HEK293 (cell line): ENCODE measurements at regions not wholly inside any gene's neighbourhood (a gene's known extent, or its start where the extent isn't known, plus 50 kb on each side); places are given as distances from the start of the nearest gene placed in this dataset.

ENCODE experiments used
- CTCF ChIA-PET: fragments of 350-600 bp; formaldehyde crosslinking; extraction: SDS; loops from one replicate; lab custom pipeline; 2021; ENCODE audit warnings: antibody characterized with exemption; lab: Yijun Ruan, JAX
- POLR2A ChIA-PET: fragments of 300-600 bp; formaldehyde crosslinking; extraction: SDS; loops from one replicate; lab custom pipeline; 2020; ENCODE audit warnings: antibody characterized with exemption, inconsistent platforms; lab: Yijun Ruan, JAX
- H3K27ac ChIP-seq: fragments of 200-500 bp; sonication (Bioruptor generic); 2 replicates; pipeline ENCODE4 v1.5.1; 2014; ENCODE audit warnings: low read depth, low read length, control low read depth, inconsistent platforms; ENCODE audit errors: extremely low read depth
- H3K36me3 ChIP-seq, 2 experiments: fragments of 200-500 bp in 1 of 2; sonication (Bioruptor generic) in 1 of 2; 1 replicate in 1 of 2; 2 replicates in 1 of 2; pipeline ENCODE4 v1.5.1; 2014 to 2017; ENCODE audit warnings: inconsistent platforms in 2 of 2, low read length in 2 of 2; ENCODE audit not compliant: control insufficient read depth in 2 of 2, insufficient read depth in 1 of 2
- H3K4me1 ChIP-seq: fragments of 200-500 bp; sonication (Bioruptor generic); 2 replicates; pipeline ENCODE4 v1.5.1; 2014; ENCODE audit warnings: mild to moderate bottlenecking, low read length, inconsistent platforms; ENCODE audit not compliant: control insufficient read depth, insufficient read depth
- H3K4me3 ChIP-seq: 2 replicates; pipeline ENCODE4 v1.5.1; 2011; ENCODE audit warnings: low read depth, mild to moderate bottlenecking, control low read depth, low read length, moderate library complexity
- H3K9me3 ChIP-seq: fragments of 200-500 bp; sonication (Bioruptor generic); 2 replicates; pipeline ENCODE4 v1.5.1; 2014; ENCODE audit warnings: low read depth, low read length, inconsistent platforms; ENCODE audit not compliant: control insufficient read depth, insufficient read depth
- BCL11B ChIP-seq: fragments of 450-650 bp; formaldehyde crosslinking; IDR thresholded peaks from 2 replicates; pipeline ENCODE4 v1.5.1; 2016; ENCODE audit warnings: low read depth, missing biosample characterization, missing genetic modification characterization
- EGR2 ChIP-seq: fragments of 450-650 bp; formaldehyde crosslinking; IDR thresholded peaks from 2 replicates; pipeline ENCODE4 v1.5.1; 2016; ENCODE audit warnings: low read depth, missing biosample characterization, missing genetic modification characterization
- KLF10 ChIP-seq: fragments of 450-650 bp; IDR thresholded peaks from 2 replicates; pipeline ENCODE4 v1.5.1; 2018; ENCODE audit warnings: missing biosample characterization, mild to moderate bottlenecking, missing genetic modification characterization
- KLF7 ChIP-seq: fragments of 450-650 bp; formaldehyde crosslinking; IDR thresholded peaks from 2 replicates; pipeline ENCODE4 v1.5.1; 2016; ENCODE audit warnings: missing biosample characterization, missing genetic modification characterization, borderline replicate concordance
- OVOL3 ChIP-seq: fragments of 450-650 bp; formaldehyde crosslinking; IDR thresholded peaks from 2 replicates; pipeline ENCODE4 v1.5.1; 2016; ENCODE audit warnings: missing biosample characterization, missing genetic modification characterization
- ZFHX2 ChIP-seq: fragments of 450-650 bp; formaldehyde crosslinking; conservative IDR thresholded peaks from 2 replicates; pipeline ENCODE4 v1.5.1; 2016; ENCODE audit warnings: missing biosample characterization, missing genetic modification characterization
- ZNF112 ChIP-seq: fragments of 450-650 bp; formaldehyde crosslinking; IDR thresholded peaks from 2 replicates; pipeline ENCODE4 v1.5.0; 2017; ENCODE audit warnings: missing biosample characterization, missing genetic modification characterization
- ZNF132 ChIP-seq: fragments of 450-650 bp; formaldehyde crosslinking; IDR thresholded peaks from 2 replicates; pipeline ENCODE4 v1.5.1; 2017; ENCODE audit warnings: missing biosample characterization, missing genetic modification characterization, borderline replicate concordance
- ZNF140 ChIP-seq: fragments of 450-650 bp; formaldehyde crosslinking; IDR thresholded peaks from 2 replicates; pipeline ENCODE4 v1.5.1; 2016; ENCODE audit warnings: missing biosample characterization, missing genetic modification characterization
- ZNF221 ChIP-seq: fragments of 450-650 bp; formaldehyde crosslinking; IDR thresholded peaks from 2 replicates; pipeline ENCODE4 v1.5.1; 2017; ENCODE audit warnings: missing biosample characterization, missing genetic modification characterization, borderline replicate concordance
- ZNF510 ChIP-seq: fragments of 450-650 bp; formaldehyde crosslinking; IDR thresholded peaks from 2 replicates; pipeline ENCODE4 v1.5.1; 2018; ENCODE audit warnings: mild to moderate bottlenecking, missing genetic modification characterization, missing biosample characterization; ENCODE audit not compliant: insufficient replicate concordance
- ZNF707 ChIP-seq: fragments of 450-650 bp; formaldehyde crosslinking; IDR thresholded peaks from 2 replicates; pipeline ENCODE4 v1.5.1; 2016; ENCODE audit warnings: missing biosample characterization, missing genetic modification characterization
- ZNF776 ChIP-seq: fragments of 450-650 bp; formaldehyde crosslinking; IDR thresholded peaks from 2 replicates; pipeline ENCODE4 v1.5.0; 2017; ENCODE audit warnings: missing biosample characterization, missing genetic modification characterization, borderline replicate concordance
- ZNF791 ChIP-seq: fragments of 450-650 bp; formaldehyde crosslinking; IDR thresholded peaks from 2 replicates; pipeline ENCODE4 v1.5.1; 2016; ENCODE audit warnings: missing biosample characterization, missing genetic modification characterization
- ZNF837 ChIP-seq: fragments of 450-650 bp; formaldehyde crosslinking; IDR thresholded peaks from 2 replicates; pipeline ENCODE4 v1.5.1; 2016; ENCODE audit warnings: missing biosample characterization, missing genetic modification characterization
- TF ChIP-seq, protein P1 (sequence below): fragments of 450-650 bp; formaldehyde crosslinking; IDR thresholded peaks from 2 replicates; pipeline ENCODE4 v1.5.1; 2016; ENCODE audit warnings: missing biosample characterization, missing genetic modification characterization
- TF ChIP-seq, protein P2 (sequence below): fragments of 450-650 bp; formaldehyde crosslinking; IDR thresholded peaks from 2 replicates; pipeline ENCODE4 v1.5.1; 2016; ENCODE audit warnings: missing biosample characterization, missing genetic modification characterization
- TF ChIP-seq, protein P3 (sequence below): fragments of 450-650 bp; formaldehyde crosslinking; IDR thresholded peaks from 2 replicates; pipeline ENCODE4 v1.5.1; 2016; ENCODE audit warnings: missing biosample characterization, missing genetic modification characterization
- TF ChIP-seq, protein P4 (sequence below): fragments of 450-650 bp; formaldehyde crosslinking; IDR thresholded peaks from 2 replicates; pipeline ENCODE4 v1.5.1; 2016; ENCODE audit warnings: missing biosample characterization, missing genetic modification characterization
- TF ChIP-seq, protein P5 (sequence below): fragments of 450-650 bp; formaldehyde crosslinking; IDR thresholded peaks from 2 replicates; pipeline ENCODE4 v1.5.1; 2016; ENCODE audit warnings: missing biosample characterization, missing genetic modification characterization, borderline replicate concordance
- TF ChIP-seq, protein P6 (sequence below): fragments of 450-650 bp; formaldehyde crosslinking; IDR thresholded peaks from 2 replicates; pipeline ENCODE4 v1.5.1; 2016; ENCODE audit warnings: missing biosample characterization, missing genetic modification characterization
- TF ChIP-seq, protein P7 (sequence below): fragments of 450-650 bp; formaldehyde crosslinking; IDR thresholded peaks from 2 replicates; pipeline ENCODE4 v1.5.1; 2016; ENCODE audit warnings: missing biosample characterization, missing genetic modification characterization

DNA sequence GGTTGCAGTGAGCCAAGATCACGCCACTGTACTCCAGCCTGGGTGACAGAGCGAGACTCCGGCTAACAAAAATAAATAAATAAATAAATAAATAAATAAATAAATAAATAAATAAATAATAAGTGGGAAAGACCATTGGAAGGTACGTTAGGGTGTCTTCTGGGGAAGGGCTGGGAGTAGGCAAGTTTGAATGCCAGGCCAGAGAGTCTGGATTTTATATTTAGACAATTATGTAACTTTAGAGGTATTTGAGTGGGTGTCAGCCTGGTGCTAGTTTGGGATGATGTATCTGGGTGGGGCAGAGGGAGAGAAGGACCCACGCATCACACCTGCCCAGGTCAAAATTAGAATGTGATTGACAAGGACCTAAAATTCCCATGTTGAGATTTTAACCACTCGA is 73.1 kb upstream of the PRNP start:
- ChIA-PET POLR2A (interaction anchor here (0.5 to 1.1 kb wide), 3 partner anchors 8 to 318 kb away, joined by 4 to 7 read pairs (median 4); no protein-coding TSS in a partner anchor), CTCF (interaction anchor here (0.5 to 2.5 kb wide), 20 partner anchors 8 to 610 kb away, joined by 3 to 17 read pairs (median 3); no protein-coding TSS in a partner anchor)
- no peak overlapping the region for H3K4me3 ChIP-seq
- no peak overlapping the region for H3K27ac ChIP-seq
- H3K36me3 ChIP-seq, result no peaks in the 10 kb centered on the region
- peaks cover 10% of the 10 kb centered on the region for H3K4me1 ChIP-seq
- no peaks in the 10 kb centered on the region for H3K9me3 ChIP-seq
- TF ChIP-seq BCL11B (no peak), ZNF112 (tag by site-specific recombination) (no peak), ZFHX2 (0 out of 2 replicates have a peak, but pooled peaks have one; percentile 28), ZNF791 (no peak), ZNF132 (tag by site-specific recombination) (no peak), KLF10 (tag by site-specific recombination) (no peak), ZNF221 (tag by site-specific recombination) (no peak), ZNF837 (tag by site-specific recombination) (no peak), OVOL3 (tag by site-specific recombination) (peak; percentile 41; the same call in 1 of the 2 replicates), ZNF776 (tag by site-specific recombination) (no peak), KLF7 (peak; percentile 36; the same call in 1 of the 2 replicates), ZNF140 (tag by site-specific recombination) (peak; percentile 90), EGR2 (tag by site-specific recombination) (no peak), ZNF510 (tag by site-specific recombination) (no peak), ZNF707 (no peak)
- TF ChIP-seq, protein P1, sequence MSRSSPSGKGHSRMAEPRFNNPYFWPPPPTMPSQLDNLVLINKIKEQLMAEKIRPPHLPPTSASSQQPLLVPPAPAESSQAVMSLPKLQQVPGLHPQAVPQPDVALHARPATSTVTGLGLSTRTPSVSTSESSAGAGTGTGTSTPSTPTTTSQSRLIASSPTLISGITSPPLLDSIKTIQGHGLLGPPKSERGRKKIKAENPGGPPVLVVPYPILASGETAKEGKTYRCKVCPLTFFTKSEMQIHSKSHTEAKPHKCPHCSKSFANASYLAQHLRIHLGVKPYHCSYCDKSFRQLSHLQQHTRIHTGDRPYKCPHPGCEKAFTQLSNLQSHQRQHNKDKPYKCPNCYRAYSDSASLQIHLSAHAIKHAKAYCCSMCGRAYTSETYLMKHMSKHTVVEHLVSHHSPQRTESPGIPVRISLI (tag by site-specific recombination), result peak; percentile 27; the same call in 1 of the 2 replicates
- TF ChIP-seq, protein P2, sequence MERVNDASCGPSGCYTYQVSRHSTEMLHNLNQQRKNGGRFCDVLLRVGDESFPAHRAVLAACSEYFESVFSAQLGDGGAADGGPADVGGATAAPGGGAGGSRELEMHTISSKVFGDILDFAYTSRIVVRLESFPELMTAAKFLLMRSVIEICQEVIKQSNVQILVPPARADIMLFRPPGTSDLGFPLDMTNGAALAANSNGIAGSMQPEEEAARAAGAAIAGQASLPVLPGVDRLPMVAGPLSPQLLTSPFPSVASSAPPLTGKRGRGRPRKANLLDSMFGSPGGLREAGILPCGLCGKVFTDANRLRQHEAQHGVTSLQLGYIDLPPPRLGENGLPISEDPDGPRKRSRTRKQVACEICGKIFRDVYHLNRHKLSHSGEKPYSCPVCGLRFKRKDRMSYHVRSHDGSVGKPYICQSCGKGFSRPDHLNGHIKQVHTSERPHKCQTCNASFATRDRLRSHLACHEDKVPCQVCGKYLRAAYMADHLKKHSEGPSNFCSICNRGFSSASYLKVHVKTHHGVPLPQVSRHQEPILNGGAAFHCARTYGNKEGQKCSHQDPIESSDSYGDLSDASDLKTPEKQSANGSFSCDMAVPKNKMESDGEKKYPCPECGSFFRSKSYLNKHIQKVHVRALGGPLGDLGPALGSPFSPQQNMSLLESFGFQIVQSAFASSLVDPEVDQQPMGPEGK, result no peak
- TF ChIP-seq, protein P3, sequence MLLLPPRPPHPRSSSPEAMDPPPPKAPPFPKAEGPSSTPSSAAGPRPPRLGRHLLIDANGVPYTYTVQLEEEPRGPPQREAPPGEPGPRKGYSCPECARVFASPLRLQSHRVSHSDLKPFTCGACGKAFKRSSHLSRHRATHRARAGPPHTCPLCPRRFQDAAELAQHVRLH (tag by site-specific recombination), result no peak
- TF ChIP-seq, protein P4, sequence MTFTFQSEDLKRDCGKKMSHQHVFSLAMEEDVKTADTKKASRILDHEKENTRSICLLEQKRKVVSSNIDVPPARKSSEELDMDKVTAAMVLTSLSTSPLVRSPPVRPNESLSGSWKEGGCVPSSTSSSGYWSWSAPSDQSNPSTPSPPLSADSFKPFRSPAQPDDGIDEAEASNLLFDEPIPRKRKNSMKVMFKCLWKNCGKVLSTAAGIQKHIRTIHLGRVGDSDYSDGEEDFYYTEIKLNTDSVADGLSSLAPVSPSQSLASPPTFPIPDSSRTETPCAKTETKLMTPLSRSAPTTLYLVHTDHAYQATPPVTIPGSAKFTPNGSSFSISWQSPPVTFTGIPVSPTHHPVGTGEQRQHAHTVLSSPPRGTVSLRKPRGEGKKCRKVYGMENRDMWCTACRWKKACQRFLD (tag by site-specific recombination), result no peak
- TF ChIP-seq, protein P5, sequence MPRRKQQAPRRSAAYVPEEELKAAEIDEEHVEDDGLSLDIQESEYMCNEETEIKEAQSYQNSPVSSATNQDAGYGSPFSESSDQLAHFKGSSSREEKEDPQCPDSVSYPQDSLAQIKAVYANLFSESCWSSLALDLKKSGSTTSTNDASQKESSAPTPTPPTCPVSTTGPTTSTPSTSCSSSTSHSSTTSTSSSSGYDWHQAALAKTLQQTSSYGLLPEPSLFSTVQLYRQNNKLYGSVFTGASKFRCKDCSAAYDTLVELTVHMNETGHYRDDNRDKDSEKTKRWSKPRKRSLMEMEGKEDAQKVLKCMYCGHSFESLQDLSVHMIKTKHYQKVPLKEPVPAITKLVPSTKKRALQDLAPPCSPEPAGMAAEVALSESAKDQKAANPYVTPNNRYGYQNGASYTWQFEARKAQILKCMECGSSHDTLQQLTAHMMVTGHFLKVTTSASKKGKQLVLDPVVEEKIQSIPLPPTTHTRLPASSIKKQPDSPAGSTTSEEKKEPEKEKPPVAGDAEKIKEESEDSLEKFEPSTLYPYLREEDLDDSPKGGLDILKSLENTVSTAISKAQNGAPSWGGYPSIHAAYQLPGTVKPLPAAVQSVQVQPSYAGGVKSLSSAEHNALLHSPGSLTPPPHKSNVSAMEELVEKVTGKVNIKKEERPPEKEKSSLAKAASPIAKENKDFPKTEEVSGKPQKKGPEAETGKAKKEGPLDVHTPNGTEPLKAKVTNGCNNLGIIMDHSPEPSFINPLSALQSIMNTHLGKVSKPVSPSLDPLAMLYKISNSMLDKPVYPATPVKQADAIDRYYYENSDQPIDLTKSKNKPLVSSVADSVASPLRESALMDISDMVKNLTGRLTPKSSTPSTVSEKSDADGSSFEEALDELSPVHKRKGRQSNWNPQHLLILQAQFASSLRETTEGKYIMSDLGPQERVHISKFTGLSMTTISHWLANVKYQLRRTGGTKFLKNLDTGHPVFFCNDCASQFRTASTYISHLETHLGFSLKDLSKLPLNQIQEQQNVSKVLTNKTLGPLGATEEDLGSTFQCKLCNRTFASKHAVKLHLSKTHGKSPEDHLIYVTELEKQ, result peak; percentile 43; the same call in 1 of the 2 replicates
- TF ChIP-seq, protein P6, sequence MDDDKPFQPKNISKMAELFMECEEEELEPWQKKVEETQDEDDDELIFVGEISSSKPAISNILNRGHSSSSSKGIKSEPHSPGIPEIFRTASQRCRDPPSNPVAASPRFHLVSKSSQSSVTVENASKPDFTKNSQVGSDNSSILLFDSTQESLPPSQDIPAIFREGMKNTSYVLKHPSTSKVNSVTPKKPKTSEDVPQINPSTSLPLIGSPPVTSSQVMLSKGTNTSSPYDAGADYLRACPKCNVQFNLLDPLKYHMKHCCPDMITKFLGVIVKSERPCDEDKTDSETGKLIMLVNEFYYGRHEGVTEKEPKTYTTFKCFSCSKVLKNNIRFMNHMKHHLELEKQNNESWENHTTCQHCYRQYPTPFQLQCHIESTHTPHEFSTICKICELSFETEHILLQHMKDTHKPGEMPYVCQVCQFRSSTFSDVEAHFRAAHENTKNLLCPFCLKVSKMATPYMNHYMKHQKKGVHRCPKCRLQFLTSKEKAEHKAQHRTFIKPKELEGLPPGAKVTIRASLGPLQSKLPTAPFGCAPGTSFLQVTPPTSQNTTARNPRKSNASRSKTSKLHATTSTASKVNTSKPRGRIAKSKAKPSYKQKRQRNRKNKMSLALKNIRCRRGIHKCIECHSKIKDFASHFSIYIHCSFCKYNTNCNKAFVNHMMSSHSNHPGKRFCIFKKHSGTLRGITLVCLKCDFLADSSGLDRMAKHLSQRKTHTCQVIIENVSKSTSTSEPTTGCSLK (tag by site-specific recombination), result no peak
- TF ChIP-seq, protein P7, sequence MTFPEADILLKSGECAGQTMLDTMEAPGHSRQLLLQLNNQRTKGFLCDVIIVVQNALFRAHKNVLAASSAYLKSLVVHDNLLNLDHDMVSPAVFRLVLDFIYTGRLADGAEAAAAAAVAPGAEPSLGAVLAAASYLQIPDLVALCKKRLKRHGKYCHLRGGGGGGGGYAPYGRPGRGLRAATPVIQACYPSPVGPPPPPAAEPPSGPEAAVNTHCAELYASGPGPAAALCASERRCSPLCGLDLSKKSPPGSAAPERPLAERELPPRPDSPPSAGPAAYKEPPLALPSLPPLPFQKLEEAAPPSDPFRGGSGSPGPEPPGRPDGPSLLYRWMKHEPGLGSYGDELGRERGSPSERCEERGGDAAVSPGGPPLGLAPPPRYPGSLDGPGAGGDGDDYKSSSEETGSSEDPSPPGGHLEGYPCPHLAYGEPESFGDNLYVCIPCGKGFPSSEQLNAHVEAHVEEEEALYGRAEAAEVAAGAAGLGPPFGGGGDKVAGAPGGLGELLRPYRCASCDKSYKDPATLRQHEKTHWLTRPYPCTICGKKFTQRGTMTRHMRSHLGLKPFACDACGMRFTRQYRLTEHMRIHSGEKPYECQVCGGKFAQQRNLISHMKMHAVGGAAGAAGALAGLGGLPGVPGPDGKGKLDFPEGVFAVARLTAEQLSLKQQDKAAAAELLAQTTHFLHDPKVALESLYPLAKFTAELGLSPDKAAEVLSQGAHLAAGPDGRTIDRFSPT (tag by site-specific recombination), result no peak
